C4-2B (cell line): ENCODE measurements at regions not wholly inside any gene's neighbourhood (a gene's known extent, or its start where the extent isn't known, plus 50 kb on each side); places are given as distances from the start of the nearest gene placed in this dataset.

ENCODE experiments used
- H3K27ac ChIP-seq: fragments of 450-650 bp; 2 replicates; pipeline ENCODE4 v1.5.1; 2017
- ZFX ChIP-seq: fragments of 450-650 bp; IDR thresholded peaks from 2 replicates; pipeline ENCODE4 v1.6.1; 2017
- TF ChIP-seq, protein P1 (sequence below): fragments of 450-650 bp; conservative IDR thresholded peaks from 2 replicates; pipeline ENCODE4 v1.5.1; 2017; ENCODE audit warnings: mild to moderate bottlenecking

DNA sequence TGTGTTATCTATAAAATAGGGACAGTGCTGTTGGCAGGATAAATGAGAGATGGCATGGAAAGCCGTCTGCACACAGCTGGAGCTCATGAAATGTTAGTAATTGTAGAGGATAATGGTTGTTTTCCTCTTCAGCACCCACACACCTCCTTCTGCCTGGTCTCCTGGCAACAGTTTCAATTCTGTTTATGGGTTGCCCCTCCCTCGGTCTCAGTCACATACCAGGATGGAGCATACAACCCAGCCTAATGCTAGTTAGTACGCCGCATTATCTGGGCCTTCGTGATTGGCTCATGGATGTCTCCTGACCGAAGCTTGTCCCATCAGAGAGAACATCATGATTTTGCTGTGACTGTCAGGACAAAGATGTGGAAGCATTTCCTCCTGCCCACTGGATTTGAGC lies 126.2 kb upstream of the WSCD1 start:
- H3K27ac ChIP-seq = no peak overlapping the region

DNA sequence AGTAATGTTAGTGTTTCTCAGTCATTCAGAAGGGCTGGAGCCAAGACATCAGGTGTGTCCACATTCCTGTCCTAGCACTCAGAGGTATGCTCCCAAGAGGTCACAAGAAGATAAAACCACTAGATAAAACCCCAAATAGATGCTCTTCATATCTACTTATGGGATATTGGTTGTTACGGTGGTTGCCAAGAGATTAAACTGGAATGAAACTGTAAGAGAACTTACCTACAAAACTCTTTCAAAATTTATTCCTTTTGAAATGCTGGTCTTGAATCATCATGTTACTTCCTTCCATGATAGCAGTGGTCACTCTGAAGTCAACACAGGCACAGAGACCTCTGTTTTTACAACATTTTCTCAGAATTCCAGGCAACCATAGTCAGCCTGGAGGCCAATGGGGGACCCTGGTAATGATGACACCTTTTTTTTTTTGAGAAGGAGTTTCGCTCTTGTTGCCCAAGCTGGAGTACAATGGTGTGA lies 122.4 kb upstream of the WSCD1 start:
- TF ChIP-seq, protein P1, sequence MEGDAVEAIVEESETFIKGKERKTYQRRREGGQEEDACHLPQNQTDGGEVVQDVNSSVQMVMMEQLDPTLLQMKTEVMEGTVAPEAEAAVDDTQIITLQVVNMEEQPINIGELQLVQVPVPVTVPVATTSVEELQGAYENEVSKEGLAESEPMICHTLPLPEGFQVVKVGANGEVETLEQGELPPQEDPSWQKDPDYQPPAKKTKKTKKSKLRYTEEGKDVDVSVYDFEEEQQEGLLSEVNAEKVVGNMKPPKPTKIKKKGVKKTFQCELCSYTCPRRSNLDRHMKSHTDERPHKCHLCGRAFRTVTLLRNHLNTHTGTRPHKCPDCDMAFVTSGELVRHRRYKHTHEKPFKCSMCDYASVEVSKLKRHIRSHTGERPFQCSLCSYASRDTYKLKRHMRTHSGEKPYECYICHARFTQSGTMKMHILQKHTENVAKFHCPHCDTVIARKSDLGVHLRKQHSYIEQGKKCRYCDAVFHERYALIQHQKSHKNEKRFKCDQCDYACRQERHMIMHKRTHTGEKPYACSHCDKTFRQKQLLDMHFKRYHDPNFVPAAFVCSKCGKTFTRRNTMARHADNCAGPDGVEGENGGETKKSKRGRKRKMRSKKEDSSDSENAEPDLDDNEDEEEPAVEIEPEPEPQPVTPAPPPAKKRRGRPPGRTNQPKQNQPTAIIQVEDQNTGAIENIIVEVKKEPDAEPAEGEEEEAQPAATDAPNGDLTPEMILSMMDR = no peak
- H3K27ac ChIP-seq = no peak overlapping the region

More for the DNA sequence above, 126.2 kb upstream of the WSCD1 start:
- TF ChIP-seq, protein P1 = no peak
- TF ChIP-seq ZFX = no peak

DNA sequence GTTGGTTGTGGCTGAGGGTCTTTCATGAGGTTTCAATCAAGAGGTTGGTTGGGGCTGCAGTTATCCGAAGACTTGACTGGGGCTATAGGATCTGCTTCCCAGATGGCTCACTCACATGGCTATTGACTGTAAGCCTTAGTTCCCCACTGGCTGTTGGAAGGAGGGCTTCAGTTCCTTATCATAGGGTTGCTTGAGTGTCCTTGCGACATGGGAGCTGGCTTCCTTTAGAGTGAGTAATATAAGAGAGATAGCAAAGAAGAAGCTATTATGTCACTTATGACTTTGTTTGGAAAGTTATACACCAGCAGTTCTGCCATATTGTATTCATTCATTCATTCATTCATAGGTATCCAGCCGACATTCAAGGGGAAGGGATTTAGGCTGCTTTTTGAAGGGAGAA lies 121.4 kb upstream of the WSCD1 start:
- no peak overlapping the region for H3K27ac ChIP-seq
- no peak for TF ChIP-seq ZFX
- TF ChIP-seq, protein P1 = no peak

DNA sequence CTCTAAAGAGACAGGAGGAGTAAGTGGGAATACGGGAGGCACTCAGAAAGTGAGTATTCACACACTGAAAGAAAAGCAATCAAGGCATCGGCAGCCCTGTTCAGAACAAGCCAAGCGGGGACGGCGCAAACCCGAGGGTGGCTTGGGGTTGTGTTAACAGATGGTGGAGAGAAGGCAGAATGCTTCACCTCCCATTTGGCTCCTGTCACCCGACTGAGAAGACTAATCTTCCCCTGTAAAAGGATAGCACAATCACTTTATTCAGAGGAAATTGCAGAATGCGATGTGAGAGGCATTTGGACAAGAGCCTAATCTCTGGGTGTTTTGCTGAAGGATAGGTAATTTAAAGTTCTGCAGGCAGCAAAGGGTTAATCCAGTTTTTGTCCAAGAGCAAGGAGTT lies 119.3 kb upstream of the WSCD1 start:
- H3K27ac ChIP-seq = no peak overlapping the region
- no peak for TF ChIP-seq ZFX
- TF ChIP-seq, protein P1 = no peak

DNA sequence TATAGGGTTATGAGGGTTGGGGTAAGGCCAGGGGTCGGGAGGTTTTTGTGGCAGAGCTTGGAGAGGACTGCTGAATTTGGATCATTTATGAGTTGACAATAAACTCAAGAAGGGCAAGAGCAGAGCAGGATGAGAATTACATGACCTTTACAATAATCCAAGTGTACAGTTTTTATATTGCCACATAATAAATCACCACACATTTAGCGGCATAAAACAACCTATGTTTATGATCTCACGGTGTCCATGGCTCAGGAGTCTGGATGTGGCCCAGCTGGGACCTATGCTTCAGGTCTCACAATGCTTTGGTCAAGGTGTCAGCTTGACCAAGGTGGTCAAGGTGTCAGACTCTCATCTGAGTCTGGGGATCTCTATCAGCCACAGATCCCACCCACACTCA lies 118.3 kb upstream of the WSCD1 start:
- no peak overlapping the region for H3K27ac ChIP-seq
- TF ChIP-seq, protein P1 = no peak
- no peak for TF ChIP-seq ZFX

DNA sequence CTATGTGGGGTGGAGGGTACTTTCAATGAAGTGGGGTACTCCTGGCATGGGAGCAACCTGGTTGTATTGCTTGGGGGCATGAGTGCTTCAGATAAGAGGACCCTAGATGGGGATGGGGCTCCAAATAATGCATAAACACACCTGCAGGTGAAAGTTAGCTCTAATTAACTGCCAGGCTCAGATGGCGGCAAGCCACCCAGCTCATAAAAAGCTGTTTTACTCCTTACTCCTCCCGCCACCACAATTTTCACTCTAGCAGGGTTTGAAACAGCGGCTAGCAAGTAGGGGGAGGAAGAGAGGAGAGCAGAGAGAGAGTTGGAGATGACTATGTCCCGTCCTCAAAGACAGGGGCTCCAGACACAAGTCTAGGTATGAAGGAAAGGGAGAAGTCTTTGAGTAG lies 117.7 kb upstream of the WSCD1 start:
- no peak for TF ChIP-seq ZFX
- TF ChIP-seq, protein P1 = no peak
- H3K27ac ChIP-seq = no peak overlapping the region

DNA sequence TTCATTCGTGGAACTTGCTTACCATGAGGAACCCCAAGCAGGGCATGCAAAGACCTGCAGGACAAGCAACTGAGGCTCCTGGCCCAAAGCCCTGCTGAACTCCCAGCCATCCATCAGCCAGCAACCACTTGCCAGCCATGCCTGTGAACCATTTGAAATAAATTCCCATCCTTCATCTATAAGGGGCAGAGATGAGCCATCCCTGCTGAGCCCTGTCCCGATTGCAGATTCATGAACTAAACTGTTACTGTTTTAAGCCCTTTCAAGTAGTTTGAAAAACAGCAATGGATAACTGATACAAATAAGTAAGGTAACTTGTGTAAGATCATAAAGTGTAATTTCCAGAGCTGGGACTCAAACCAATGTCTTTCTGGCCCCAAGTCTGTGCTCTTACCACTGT lies 114.4 kb upstream of the WSCD1 start:
- TF ChIP-seq ZFX = no peak
- TF ChIP-seq, protein P1 = no peak
- H3K27ac ChIP-seq = no peak overlapping the region
